ENCODE measurements at regions not wholly inside any gene's neighbourhood (a gene's known extent, or its start where the extent isn't known, plus 50 kb on each side); places are given as distances from the start of the nearest gene placed in this dataset.

DNA sequence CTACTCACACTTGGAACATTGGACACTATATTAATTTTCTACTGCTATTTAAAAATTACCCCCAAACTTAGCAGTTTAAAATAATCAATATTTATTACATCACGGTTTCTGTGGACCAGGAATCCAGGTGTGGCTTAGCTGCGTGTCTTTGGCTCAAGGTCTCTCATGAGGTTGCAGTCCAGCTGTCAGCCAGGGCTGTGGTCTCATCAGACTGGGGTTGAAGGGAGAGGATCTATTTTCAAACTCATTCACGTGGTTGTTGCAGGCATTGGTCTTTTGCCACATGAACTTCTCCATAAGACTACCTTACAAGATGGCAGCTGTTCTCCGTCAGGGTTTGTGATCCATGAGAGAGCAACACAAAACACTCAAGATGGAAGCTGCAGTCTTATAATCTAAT is 343.0 kb downstream of the BCAT1 start:
- Mint-ChIP-seq H3K27me3 (ENCODE audit: low read depth) (no peaks in the 10 kb centered on the region), H3K27ac (no peak overlapping the region), H3K9me3 (peaks cover 33% of the 10 kb centered on the region), H3K4me1 (peaks cover 9% of the 10 kb centered on the region), H3K36me3 (no peaks in the 10 kb centered on the region), H3K4me3 (no peak overlapping the region)
- DNase-seq (ENCODE audit: low spot score) (no peak), ATAC-seq (no peak)
- TF ChIP-seq, protein P1, sequence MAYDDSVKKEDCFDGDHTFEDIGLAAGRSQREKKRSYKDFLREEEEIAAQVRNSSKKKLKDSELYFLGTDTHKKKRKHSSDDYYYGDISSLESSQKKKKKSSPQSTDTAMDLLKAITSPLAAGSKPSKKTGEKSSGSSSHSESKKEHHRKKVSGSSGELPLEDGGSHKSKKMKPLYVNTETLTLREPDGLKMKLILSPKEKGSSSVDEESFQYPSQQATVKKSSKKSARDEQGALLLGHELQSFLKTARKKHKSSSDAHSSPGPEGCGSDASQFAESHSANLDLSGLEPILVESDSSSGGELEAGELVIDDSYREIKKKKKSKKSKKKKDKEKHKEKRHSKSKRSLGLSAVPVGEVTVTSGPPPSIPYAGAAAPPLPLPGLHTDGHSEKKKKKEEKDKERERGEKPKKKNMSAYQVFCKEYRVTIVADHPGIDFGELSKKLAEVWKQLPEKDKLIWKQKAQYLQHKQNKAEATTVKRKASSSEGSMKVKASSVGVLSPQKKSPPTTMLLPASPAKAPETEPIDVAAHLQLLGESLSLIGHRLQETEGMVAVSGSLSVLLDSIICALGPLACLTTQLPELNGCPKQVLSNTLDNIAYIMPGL (CRISPR knock-in tag; IDR thresholded peaks at IDR 0.05), result no peak
- TF ChIP-seq, protein P2, sequence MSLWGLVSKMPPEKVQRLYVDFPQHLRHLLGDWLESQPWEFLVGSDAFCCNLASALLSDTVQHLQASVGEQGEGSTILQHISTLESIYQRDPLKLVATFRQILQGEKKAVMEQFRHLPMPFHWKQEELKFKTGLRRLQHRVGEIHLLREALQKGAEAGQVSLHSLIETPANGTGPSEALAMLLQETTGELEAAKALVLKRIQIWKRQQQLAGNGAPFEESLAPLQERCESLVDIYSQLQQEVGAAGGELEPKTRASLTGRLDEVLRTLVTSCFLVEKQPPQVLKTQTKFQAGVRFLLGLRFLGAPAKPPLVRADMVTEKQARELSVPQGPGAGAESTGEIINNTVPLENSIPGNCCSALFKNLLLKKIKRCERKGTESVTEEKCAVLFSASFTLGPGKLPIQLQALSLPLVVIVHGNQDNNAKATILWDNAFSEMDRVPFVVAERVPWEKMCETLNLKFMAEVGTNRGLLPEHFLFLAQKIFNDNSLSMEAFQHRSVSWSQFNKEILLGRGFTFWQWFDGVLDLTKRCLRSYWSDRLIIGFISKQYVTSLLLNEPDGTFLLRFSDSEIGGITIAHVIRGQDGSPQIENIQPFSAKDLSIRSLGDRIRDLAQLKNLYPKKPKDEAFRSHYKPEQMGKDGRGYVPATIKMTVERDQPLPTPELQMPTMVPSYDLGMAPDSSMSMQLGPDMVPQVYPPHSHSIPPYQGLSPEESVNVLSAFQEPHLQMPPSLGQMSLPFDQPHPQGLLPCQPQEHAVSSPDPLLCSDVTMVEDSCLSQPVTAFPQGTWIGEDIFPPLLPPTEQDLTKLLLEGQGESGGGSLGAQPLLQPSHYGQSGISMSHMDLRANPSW (CRISPR knock-in tag; conservative IDR thresholded peaks at IDR 0.05; ENCODE audit: low read depth), result no peak
- TF ChIP-seq ZNF396 (CRISPR knock-in tag; IDR thresholded peaks at IDR 0.05; ENCODE audit: borderline replicate concordance), result no peak
- TF ChIP-seq FOXP1 (CRISPR knock-in tag; IDR thresholded peaks at IDR 0.05; ENCODE audit: borderline replicate concordance), result no peak
- no peak for TF ChIP-seq CREM (CRISPR knock-in tag; IDR thresholded peaks at IDR 0.05)
- TF ChIP-seq, protein P3, sequence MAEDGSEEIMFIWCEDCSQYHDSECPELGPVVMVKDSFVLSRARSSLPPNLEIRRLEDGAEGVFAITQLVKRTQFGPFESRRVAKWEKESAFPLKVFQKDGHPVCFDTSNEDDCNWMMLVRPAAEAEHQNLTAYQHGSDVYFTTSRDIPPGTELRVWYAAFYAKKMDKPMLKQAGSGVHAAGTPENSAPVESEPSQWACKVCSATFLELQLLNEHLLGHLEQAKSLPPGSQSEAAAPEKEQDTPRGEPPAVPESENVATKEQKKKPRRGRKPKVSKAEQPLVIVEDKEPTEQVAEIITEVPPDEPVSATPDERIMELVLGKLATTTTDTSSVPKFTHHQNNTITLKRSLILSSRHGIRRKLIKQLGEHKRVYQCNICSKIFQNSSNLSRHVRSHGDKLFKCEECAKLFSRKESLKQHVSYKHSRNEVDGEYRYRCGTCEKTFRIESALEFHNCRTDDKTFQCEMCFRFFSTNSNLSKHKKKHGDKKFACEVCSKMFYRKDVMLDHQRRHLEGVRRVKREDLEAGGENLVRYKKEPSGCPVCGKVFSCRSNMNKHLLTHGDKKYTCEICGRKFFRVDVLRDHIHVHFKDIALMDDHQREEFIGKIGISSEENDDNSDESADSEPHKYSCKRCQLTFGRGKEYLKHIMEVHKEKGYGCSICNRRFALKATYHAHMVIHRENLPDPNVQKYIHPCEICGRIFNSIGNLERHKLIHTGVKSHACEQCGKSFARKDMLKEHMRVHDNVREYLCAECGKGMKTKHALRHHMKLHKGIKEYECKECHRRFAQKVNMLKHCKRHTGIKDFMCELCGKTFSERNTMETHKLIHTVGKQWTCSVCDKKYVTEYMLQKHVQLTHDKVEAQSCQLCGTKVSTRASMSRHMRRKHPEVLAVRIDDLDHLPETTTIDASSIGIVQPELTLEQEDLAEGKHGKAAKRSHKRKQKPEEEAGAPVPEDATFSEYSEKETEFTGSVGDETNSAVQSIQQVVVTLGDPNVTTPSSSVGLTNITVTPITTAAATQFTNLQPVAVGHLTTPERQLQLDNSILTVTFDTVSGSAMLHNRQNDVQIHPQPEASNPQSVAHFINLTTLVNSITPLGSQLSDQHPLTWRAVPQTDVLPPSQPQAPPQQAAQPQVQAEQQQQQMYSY (CRISPR knock-in tag; IDR thresholded peaks at IDR 0.05), result no peak
- TF ChIP-seq FOXJ3 (CRISPR knock-in tag; IDR thresholded peaks at IDR 0.05; ENCODE audit: borderline replicate concordance), result no peak
- no peak for TF ChIP-seq ZNF423 (CRISPR knock-in tag; IDR thresholded peaks at IDR 0.05)
- TF ChIP-seq, protein P4, sequence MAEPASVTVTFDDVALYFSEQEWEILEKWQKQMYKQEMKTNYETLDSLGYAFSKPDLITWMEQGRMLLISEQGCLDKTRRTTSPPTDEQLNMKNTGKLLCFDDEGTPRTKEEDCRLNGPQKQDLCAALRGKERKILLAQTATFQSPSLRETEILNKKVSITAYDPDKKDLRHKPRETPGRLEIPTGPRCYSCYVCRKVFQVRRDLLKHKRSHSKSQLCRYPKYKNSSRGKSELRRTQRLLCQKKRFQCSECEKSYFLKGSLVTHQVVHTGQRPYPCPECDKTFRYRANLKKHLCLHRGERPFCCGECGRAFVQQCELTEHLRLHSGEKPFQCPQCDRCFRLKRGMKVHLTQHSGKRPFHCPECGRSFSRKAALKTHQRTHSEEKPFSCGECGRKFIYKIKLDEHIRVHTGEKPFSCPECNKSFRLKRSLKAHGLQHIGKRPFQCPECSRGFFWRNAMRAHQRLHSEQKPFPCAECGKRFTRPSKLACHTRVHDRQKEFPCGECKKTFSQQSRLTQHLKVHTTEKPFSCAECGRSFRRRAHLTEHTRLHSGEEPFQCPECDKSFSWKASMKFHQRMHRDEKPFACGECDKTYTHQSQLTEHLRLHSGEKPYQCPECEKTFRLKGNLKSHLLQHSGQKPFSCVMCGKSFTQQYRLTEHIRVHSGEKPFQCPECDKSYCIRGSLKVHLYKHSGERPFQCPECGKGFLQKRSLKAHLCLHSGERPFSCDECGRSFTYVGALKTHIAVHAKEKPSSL (CRISPR knock-in tag; conservative IDR thresholded peaks at IDR 0.05), result no peak
- no peak for TF ChIP-seq RORB (CRISPR knock-in tag; IDR thresholded peaks at IDR 0.05)
- TF ChIP-seq TP53 (CRISPR knock-in tag; IDR thresholded peaks at IDR 0.05), result no peak
- TF ChIP-seq, protein P5, sequence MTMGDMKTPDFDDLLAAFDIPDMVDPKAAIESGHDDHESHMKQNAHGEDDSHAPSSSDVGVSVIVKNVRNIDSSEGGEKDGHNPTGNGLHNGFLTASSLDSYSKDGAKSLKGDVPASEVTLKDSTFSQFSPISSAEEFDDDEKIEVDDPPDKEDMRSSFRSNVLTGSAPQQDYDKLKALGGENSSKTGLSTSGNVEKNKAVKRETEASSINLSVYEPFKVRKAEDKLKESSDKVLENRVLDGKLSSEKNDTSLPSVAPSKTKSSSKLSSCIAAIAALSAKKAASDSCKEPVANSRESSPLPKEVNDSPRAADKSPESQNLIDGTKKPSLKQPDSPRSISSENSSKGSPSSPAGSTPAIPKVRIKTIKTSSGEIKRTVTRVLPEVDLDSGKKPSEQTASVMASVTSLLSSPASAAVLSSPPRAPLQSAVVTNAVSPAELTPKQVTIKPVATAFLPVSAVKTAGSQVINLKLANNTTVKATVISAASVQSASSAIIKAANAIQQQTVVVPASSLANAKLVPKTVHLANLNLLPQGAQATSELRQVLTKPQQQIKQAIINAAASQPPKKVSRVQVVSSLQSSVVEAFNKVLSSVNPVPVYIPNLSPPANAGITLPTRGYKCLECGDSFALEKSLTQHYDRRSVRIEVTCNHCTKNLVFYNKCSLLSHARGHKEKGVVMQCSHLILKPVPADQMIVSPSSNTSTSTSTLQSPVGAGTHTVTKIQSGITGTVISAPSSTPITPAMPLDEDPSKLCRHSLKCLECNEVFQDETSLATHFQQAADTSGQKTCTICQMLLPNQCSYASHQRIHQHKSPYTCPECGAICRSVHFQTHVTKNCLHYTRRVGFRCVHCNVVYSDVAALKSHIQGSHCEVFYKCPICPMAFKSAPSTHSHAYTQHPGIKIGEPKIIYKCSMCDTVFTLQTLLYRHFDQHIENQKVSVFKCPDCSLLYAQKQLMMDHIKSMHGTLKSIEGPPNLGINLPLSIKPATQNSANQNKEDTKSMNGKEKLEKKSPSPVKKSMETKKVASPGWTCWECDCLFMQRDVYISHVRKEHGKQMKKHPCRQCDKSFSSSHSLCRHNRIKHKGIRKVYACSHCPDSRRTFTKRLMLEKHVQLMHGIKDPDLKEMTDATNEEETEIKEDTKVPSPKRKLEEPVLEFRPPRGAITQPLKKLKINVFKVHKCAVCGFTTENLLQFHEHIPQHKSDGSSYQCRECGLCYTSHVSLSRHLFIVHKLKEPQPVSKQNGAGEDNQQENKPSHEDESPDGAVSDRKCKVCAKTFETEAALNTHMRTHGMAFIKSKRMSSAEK (CRISPR knock-in tag; IDR thresholded peaks at IDR 0.05; ENCODE audit: borderline replicate concordance), result no peak
- TF ChIP-seq, protein P6, sequence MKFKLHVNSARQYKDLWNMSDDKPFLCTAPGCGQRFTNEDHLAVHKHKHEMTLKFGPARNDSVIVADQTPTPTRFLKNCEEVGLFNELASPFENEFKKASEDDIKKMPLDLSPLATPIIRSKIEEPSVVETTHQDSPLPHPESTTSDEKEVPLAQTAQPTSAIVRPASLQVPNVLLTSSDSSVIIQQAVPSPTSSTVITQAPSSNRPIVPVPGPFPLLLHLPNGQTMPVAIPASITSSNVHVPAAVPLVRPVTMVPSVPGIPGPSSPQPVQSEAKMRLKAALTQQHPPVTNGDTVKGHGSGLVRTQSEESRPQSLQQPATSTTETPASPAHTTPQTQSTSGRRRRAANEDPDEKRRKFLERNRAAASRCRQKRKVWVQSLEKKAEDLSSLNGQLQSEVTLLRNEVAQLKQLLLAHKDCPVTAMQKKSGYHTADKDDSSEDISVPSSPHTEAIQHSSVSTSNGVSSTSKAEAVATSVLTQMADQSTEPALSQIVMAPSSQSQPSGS (CRISPR knock-in tag; IDR thresholded peaks at IDR 0.05; ENCODE audit: borderline replicate concordance, low read depth), result no peak
- TF ChIP-seq ZNF232 (CRISPR knock-in tag; IDR thresholded peaks at IDR 0.05), result no peak
- no peak for TF ChIP-seq TEAD4 (CRISPR knock-in tag; IDR thresholded peaks at IDR 0.05)
- TF ChIP-seq ESRRA (CRISPR knock-in tag; IDR thresholded peaks at IDR 0.05; ENCODE audit: borderline replicate concordance), result no peak
- TF ChIP-seq SMAD3 (CRISPR knock-in tag; IDR thresholded peaks at IDR 0.05; ENCODE audit: borderline replicate concordance), result no peak
- no peak for TF ChIP-seq OVOL2 (CRISPR knock-in tag; IDR thresholded peaks at IDR 0.05; ENCODE audit: borderline replicate concordance)
- no peak for TF ChIP-seq GABPB1 (CRISPR knock-in tag; IDR thresholded peaks at IDR 0.05)
- no peak for TF ChIP-seq KAT7 (CRISPR knock-in tag; IDR thresholded peaks at IDR 0.05; ENCODE audit: borderline replicate concordance)
- ChIA-PET CTCF (no interaction called here), POLR2A (no interaction called here)

All from WTC11 (cell line).